HepG2 (cell line): ENCODE measurements at regions not wholly inside any gene's neighbourhood (a gene's known extent, or its start where the extent isn't known, plus 50 kb on each side); places are given as distances from the start of the nearest gene placed in this dataset.

Experiments used
- GTF2F1 ChIP-seq: fragments of 150-350 bp; IDR thresholded peaks from 2 replicates; pipeline ENCODE4 v1.6.1; 2014; ENCODE audit warnings: low read length
- KLF6 ChIP-seq: IDR thresholded peaks from 2 replicates; pipeline ENCODE4 v1.8.0; 2016; ENCODE audit warnings: missing biosample characterization, missing genetic modification reagents

GRCh38 chr3:105972069-105972468, 103.3 kb upstream of the CBLB start:
- TF ChIP-seq GTF2F1 (no peak), KLF6 (CRISPR knock-in tag) (no peak)
